Muscle of back (tissue), 3 donors: ENCODE measurements at regions not wholly inside any gene's neighbourhood (a gene's known extent, or its start where the extent isn't known, plus 50 kb on each side); places are given as distances from the start of the nearest gene placed in this dataset.
"Not testable (repeated sequence)": the region's sequence is repeated elsewhere in the genome, so short reads cannot be mapped to it uniquely, and the experiment has no call there.

Experiments used
- DNase-seq, 3 donors: peaks; one replicate each; pipeline versions ENCODE4 v3.0.0 to v3.0.0-alpha.2; 2013

DNA sequence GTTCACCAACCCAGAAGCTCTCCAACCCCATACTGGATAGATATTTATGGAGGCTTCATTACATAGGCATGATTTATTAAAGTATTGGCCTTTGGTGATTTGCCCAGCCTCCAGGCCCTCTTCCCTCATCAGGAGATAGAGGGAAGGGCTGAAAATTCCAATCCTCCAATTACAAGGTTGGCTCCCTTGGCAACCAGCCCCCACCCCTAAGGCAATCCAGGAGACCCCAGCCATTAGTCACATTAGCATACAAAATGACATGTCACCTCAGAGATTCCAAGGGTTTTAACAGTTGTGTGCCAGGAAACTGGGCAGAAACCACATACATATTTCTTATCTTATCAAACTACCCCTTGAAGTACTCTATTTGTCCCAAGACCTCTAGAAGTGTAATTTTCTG is 210.0 kb downstream of the HINT1 start:
- no peak for DNase-seq

DNA sequence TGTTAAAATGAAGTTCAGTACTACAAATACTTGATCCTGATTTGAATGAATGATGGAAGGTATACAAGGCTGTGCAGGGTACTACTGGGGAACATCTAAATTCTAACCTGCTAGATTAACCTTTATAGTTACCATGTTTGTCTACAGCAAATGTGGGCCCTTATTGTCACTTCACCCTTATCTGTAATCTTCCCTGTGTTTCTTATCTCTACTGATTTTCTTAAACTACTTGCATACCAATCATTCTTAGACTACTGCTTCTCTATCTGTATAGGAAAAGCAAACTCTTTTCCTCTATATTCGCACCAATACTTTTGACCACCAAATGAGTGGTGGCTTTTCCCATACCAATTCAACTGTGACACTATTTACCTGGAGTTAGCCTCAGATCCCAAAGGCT is 210.7 kb downstream of the HINT1 start:
- DNase-seq = no peak

DNA sequence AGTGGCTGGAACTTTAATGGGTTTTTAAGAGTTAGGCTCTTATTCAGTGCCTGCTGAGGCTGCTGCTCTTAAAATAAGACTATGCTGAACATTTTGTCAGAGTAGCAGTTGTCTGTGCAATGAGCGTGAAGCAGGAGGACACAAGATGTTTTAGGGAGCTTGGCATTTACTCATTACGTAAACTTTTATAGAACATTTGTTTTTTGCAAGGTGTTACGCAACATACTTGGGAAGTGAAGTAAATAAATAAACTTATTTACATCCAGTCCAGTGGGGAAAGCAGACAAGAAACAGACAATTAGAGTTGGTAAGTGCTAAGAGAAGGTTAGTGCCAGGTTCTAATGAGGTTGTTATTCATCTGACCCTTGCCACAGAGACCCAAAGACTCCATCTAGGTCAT is 226.0 kb downstream of the HINT1 start:
- no peak for DNase-seq

DNA sequence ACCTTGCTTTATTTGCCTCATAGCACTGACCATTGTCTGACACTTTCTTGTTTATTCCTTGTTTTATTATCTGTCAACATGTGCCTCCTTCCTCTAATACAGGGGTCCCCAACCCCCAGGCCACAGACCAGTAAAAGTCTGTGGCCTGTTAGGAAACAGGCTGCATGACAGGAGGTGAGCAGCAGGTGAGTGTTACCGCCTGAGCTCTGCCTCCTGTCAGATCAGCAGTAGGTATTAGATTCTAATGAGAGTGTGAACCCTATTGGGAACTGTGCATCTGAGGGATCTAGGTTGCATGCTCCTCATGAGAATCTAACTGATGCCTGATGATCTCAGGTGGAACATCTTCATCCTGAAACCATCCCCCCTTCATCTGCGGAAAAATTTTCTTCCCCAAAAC is 228.0 kb downstream of the HINT1 start:
- no peak for DNase-seq

DNA sequence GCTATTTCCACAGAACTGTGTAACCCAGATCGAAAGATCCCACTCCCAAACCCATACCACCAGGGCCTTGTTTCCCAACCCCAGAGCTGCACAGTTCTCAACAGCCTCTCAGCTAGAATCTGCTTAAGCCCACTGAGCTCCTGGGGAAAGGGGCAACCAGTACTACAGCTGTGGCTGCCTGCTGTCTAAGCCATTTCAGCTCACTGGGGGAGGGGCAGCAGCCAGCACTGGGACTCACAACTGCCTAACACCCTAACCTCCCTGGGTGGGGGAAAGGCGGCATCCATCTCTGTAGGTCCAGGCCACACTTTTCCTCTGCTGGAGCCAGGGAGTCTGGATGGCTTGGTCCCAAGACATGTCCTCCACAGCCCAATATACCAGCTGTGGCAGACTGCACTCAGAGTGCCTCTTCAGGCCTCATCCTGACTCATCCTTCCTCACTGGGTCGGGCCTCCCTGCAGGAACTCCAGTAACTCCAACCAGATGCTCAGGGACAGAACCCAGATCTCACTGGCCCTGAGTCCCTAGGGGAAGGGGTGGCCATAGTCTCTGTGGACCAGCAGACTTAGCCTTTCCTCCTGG is 241.4 kb downstream of the HINT1 start:
- DNase-seq = peak in 1 of 3 donors; percentile 33

DNA sequence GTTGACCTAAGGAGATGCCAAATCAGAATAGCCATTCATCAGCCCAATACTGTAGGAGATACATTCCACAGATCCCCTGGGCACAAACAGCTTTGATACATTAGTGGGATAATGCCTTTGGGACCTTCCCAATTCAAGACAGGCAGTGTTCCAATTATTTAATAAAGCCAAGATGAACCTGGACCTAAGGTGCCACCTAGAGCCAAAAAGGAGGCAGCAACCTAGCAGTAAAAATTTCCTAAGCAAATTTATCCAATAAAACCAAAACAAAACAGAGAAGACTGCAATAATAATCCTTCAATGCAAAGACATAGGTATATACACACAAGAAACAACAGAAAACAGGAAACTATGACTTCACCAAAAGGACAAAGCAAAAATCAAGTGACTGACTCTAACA is 253.0 kb downstream of the HINT1 start:
- DNase-seq = no peak

DNA sequence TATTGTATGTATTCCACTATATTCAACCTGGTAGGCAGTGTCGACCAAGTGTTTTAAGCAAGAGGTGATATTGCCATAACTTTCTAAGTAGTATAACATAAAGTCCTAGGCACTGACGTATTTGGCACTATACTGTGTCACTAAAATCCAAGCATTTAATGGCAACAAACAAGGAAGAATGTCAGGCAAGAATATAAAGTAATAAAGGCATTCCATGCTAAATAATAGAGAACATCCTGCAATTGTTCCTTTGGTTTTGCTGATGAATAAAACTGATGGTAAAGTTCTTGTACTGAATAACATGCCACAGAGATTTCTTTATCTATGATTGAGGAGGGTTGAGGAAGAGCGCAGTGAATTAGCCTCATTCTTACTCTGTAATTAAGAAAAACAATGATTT is 256.9 kb downstream of the HINT1 start:
- no peak for DNase-seq

DNA sequence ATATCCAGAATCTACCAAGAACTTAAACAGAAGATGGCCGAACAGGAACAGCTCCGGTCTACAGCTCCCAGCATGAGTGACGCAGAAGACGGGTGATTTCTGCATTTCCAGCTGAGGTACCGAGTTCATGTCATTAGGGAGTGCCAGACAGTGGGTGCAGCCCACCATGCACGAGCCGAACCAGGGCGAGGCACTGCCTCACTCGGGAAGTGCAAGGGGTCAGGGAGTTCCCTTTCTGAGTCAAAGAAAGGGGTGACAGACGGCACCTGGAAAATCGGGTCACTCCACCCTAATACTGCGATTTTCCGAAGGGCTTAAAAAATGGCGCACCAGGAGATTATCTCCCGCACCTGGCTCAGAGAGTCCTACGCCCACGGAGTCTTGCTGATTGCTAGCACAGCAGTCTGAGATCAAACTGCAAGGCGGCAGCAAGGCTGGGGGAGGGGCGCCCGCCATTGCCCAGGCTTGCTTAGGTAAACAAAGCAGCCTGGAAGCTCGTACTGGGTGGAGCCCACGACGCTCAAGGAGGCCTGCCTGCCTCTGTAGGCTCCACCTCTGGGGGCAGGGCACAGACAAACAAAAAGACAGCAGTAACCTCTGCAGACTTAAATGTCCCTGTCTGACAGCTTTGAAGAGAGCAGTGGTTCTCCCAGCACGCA is 267.4 kb downstream of the HINT1 start:
- DNase-seq = not testable (repeated sequence)

DNA sequence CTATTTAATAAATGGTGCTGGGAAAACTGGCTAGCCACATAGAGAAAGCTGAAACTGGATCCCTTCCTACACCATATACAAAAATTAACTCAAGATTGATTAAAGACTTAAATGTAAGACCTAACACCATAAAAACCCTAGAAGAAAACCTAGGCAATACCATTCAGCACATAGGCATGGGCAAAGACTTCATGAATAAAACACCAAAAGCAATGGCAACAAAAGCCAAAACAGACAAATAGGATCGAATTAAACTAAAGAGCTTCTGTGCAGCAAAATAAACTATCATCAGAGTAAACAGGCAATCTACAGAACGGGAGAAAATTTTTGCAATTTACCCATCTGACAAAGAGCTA is 267.9 kb downstream of the HINT1 start:
- not testable (repeated sequence) for DNase-seq

DNA sequence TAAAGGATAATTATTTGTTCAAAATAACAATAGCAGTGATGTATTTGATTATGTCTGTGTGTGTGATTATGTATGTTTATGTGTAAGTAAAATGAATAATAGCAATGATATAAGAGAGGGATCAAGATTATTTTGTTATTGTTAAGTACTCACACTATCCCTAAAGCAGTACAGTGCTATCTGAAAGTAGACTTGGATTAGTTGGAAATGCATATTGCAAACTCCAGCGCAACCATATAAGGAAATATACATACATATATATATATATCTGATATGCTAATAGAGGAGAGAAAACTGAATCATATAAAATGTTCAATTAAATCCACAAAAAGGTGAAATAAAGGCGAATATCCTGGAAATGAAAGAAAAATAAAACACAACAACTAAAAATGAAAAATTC is 268.4 kb downstream of the HINT1 start:
- DNase-seq = no peak

DNA sequence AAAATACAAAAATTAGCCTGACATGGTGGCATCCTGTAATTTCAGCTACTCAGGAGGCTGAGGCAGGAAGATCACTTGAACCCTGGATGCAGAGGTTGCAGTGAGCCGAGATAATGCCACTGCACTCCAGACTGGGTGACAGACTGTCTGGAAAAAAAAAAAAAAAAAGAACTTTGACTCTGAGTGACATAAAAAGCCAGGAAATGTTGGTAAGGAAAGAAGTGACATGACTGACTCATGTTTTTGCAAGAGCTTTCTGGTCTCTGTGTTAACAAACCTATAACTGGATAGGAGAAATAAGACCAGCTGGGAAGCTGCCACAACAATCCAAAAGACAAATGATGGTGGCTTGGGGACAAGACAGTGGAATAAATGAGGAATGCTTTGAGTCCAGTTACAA is 272.1 kb downstream of the HINT1 start:
- DNase-seq = no peak

DNA sequence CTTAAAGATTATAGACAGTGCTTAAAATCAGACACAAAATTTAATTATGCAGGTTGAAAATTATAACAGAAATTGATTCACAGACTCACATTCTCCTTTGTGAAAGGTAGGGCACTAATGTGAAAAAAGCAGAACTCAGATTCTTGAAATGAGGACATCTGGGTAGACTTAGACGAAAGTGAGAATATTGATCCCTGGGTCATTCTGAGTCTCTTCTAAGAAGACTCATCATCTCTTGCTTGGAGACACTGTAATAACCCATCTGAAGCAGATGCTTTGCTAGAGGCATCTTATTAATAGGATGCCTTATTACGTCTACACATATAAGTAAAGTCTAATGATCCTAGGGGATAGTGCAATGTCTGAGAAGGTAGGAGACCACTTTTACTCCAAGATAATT is 274.4 kb downstream of the HINT1 start:
- DNase-seq = no peak

DNA sequence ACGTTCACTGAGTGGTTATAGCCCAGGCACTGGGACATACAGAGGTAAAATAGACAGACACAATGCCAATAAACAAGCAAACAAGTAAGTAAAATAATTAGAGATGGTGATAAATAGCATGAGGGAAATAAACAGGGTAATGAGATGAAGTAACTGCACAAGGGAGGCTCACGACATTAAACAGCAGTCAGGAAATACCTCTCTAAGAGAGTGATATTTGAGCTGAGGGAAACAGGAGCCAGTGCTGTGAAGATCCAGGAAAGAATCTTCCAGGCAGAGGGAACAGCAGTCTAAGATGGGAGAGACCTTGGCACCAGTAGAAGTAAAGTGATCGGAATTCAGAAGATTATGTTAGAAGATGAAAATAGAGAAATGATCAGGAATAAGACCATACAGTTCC is 279.4 kb downstream of the HINT1 start:
- DNase-seq = peak in 2 of 3 donors; percentile 12 to 46

DNA sequence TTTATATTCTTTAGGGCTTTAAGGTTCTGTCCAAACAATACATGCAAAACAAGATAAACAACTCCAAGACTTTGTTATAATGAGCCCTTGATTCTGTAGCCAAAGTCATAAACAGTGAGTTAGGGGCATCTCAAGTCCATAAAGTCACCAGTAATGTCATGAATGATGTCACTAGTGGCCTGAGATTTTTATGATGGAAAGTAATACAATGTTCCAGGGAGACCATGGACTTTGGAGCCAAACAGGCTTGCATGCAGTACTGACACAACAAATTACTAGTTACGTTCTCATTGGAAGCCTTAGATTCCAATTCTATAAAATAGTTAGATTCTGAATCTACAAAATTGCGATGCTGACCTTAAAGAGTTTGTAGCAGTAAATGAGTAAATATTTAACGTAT is 280.0 kb downstream of the HINT1 start:
- DNase-seq = peak in 1 of 3 donors; percentile 57

DNA sequence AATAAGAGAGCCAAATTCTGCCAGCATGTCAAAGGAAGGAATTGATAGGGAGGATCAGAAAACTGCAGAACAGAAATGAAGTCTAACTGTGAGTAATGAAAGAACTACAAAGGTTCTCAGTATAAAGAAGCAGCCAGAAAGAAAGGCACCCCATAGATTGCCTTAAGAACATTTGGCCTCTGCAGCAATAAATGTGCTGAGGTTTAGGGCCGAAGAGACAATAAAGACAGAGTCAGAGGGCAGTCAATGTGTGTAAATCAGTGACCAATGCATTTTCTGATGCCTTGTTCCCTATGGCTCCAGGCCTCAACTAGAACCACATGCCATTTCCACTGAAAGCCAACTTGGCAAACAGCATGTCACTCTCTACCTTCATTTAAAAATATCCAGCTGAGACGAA is 281.0 kb downstream of the HINT1 start:
- DNase-seq = no peak

DNA sequence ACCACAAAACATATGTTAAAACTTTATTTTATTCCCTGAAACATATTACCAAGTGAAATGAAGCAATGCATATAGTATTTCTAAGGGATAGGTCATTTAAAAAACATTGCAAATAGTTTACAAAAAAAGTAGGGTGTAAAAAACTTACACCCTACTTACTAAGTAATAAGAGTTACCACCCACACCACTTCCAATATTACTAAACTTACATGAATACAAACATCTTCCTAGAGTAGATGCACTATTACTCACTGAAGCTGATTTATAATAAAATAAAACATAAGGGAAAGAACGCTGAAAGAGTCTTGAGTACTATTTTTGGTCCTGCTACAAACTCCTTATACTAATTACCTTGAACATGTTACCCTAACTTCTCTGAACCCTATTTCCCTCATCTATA is 289.4 kb downstream of the HINT1 start:
- no peak for DNase-seq

DNA sequence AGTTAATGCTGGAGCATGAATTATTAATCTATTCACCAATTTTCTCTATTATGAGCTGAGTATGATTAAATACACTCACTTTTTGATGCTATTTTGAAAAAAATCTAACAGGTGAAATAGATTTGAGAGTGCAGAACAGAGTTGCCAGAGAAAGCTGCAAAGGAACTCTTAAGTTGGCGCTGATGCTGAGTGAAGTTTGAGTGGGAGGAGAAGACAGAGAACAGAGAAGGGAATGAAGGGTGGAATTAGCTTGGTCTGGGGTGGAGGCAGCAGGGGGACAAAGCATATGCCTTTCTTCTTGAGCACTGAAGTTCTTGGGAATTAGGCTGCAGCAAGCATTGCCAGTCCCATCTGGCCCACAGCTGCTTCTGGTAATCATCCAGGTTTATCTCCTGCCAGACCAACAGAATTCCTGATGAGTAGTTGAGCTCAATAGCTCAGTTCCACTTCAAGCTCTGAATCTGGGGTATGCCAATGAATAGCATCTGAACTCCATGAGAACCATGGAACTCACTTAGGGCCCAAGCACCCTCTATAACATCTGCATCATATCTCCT is 290.1 kb downstream of the HINT1 start:
- DNase-seq = peak in 1 of 3 donors; percentile 36

DNA sequence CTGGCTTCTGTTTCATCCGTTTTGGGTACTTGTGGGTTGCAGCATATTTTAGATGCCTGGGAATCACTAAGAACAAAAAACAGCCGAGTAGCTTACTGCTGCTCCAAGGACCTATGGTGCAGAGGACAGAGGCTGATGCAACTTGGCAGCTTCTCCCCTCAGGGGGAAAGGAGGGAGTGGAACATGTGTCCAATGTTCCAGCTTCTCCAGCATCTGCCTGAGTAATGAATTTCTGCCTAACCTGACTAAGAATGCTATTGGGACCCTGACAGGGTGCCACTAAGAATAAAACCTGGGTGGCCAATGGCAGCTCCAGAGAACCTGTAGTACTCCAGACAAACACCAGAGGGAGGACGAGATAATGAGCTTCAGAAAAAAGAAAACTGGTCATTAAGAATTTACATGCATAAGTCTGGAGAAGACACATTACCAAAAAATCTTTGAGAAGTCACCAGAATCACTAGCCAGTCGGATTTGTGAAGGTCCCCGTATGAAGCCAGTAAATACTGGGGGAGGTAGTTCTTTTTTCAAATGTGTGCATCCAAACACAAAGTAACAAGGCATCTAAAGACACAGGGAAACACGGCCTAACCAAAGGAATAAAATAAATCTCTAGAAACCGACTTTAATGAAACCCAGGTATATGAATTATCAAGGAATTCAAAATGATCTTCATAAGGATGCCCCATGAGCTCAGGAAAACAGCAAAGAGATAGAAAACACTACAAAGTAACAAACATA is 293.5 kb downstream of the HINT1 start:
- DNase-seq = peak; percentile 44 to 76 (median 46)

DNA sequence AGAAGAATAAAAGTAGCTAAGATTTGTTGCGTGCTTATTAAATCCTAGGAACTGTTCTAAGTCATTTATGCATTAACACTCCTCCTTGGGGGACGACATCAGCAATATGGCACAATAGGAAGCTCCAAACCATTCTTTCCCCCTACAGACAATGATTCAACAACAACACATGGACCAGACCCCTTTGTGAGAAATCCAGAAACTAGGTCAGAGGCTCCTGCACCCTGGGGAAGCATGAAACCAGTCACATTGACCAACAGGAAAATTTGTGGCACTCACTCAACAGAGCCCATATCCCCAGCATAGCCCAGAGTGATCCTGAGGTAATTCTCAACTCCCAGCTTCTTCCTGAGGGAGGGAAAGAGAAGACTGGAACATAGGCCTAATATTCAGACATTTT is 294.4 kb downstream of the HINT1 start:
- DNase-seq = no peak

DNA sequence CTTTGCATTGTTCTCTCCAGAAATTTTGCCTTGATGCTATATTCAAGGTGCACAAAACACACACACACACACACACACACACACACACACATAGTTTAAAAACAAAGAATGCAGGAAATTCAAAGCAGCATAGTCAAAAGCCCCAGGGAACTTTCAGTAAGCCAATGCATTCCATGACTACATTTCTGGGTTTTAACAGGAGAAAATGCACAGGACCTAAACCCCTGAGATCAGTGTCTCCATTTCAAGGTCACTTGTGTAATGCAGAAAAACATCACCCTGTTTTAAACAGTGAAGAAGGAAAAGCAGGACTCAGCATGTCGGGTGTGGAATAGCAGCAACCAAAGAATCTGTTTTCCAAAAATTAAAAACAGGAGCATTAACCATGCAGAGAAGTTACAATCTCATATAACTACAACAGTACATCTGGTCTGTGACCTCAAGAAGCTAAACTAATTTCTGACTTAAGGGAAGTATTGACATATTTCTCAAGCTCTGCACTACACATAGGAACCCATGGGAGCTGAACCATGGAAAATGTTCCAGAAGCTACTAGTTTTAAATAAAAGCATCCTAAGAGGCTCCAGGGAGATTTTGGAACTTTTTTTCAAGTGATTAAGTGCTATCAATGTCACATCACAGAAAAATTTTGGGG is 296.7 kb downstream of the HINT1 start:
- DNase-seq = peak; percentile 42 to 77 (median 69)

DNA sequence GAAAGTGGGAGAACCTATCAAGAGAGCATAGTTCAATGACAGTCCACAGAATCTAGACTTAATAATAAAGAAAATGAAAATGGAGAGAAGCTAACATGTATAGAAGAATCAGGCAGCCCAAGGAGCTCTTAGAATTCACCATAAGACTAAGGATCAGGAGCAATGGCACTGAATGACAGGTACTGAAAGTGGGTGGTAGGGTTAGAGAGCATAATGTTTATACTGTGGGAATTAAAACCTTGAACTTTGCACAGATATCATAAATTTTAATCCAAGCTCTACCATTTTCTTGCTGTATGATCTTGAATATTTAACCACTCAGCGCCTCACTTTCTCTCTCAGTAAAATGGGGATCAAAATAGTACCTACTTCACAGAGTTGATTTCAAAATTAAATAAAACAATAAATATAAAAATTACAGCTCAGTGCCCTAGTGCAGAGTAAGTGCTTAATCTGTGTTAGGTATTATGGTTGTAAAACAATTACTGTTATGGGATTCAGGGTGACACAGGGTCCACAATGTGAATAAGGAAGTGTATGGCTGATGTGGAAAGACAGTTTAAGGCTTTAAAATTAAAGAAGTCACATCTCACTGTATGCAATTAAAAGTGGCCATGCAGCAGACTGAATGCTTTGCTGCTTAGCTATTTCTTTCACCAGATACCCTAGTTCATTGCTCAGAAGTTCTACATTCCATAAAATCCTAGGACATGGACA is 319.8 kb downstream of the HINT1 start:
- DNase-seq = no peak
